ENCODE measurements at regions not wholly inside any gene's neighbourhood (a gene's known extent, or its start where the extent isn't known, plus 50 kb on each side); places are given as distances from the start of the nearest gene placed in this dataset.
"Not testable (repeated sequence)": the region's sequence is repeated elsewhere in the genome, so short reads cannot be mapped to it uniquely, and the experiment has no call there.

DNA sequence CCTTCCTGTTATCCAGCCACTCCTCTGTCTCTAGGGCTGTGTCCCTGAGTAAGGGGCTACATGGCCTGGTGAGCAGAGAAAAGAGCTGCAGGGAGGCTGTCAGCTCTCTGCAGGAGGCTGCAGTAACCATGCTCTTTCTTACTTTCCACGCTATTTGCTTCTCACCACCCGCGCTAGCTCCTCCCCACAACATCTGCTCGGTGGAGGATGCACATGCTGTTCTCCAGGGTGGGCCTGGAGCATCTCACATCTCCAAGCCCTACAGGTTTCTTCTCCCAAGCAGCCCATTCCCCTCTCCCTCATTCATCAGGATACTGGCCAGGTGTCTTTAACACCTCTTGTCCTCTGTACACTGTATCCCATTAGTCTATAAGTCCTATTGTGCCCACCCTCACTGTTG, 103.8 kb downstream of the IER5 start:
- no peaks in the 10 kb centered on the region for H3K9me3 Mint-ChIP-seq
- no peak overlapping the region for H3K4me3 Mint-ChIP-seq
- peaks cover 6% of the 10 kb centered on the region for H3K4me1 Mint-ChIP-seq (ENCODE audit: low read depth)
- H3K27me3 Mint-ChIP-seq = peaks cover 21% of the 10 kb centered on the region
- intact Hi-C loops (cut with micrococcal nuclease) = no loop called here
- H3K27ac Mint-ChIP-seq = no peak overlapping the region
- H3K36me3 Mint-ChIP-seq (ENCODE audit: low read depth) = no peaks in the 10 kb centered on the region

DNA sequence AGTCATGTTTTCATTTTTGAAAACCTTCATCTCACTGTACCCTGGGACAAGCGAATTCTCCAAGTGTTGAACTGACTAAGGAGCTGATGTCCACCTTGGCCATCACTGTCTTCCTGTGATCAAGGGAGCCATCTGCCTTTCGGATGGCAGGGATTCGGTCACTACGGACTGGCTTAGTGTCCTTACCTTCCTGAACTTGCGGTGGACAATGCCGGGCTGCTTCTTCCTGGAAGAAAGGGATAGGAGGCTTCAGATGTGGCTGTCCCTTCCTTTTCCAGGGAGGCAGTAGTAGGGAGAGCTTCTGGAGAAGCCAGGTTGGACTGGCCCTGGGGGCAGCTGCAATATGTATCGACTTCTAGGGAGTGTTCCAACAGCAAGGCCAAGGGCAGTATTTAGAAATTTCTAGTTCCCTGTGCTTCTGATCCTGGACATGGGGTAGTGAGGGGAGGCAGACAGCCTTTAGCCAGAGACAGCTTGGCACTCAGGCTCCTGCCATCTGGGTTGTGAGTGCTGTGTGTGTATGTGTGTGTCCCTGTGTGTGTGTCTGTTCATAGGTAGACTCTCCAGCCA, 114.6 kb downstream of the IER5 start:
- no peak overlapping the region for H3K4me3 Mint-ChIP-seq
- H3K4me1 Mint-ChIP-seq (ENCODE audit: low read depth) = no peaks in the 10 kb centered on the region
- H3K27me3 Mint-ChIP-seq = peaks cover 13% of the 10 kb centered on the region
- no peaks in the 10 kb centered on the region for H3K36me3 Mint-ChIP-seq (ENCODE audit: low read depth)
- intact Hi-C loops (cut with micrococcal nuclease) = no loop called here
- no peaks in the 10 kb centered on the region for H3K9me3 Mint-ChIP-seq
- H3K27ac Mint-ChIP-seq = no peak overlapping the region

DNA sequence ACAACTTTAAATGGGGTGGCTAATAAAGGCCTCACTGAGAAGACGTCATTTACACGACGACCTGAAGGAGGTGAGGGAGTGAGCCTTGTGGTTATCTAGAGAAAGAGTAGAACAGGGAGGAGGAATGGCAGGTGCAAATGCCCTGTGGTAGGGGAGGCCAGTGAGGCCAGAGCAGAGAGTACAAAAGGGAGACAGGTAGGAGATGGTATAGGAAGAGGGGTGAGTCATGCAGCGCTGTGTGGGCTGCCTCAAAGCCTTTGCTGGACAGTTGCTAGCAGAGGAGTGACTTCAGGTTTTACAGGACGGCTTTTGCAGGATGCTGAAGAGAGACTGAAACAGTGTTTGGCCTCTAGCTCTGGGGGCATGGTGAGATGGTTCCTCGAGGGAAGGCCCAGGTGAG, 116.0 kb downstream of the IER5 start:
- Mint-ChIP-seq H3K4me3 (no peak overlapping the region), H3K9me3 (no peaks in the 10 kb centered on the region), H3K27me3 (peaks cover 8% of the 10 kb centered on the region), H3K4me1 (ENCODE audit: low read depth) (no peaks in the 10 kb centered on the region), H3K27ac (no peak overlapping the region), H3K36me3 (ENCODE audit: low read depth) (no peaks in the 10 kb centered on the region)
- intact Hi-C loops (cut with micrococcal nuclease) = no loop called here

DNA sequence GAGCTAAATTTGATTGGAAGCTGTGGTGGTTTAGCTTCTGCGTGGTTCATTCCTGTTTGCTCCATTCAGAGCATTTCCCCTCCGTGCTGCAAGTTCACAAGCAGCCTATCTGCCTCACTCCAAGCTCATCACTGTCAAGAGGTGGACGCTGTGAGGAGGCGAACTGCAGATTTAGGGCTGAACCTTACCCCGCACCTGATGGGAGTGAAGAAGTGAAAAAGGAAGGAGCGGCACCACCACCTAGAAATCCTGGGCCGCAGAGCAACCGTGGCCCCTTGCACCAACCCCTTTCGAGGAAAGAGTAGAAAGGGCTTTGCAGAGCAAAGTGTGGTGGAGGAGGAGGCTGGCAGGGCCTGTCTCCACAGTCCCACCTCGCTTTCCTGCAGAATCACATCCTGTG, 117.4 kb downstream of the IER5 start:
- Mint-ChIP-seq H3K4me3 (no peak overlapping the region), H3K27ac (no peak overlapping the region), H3K27me3 (peaks cover 4% of the 10 kb centered on the region), H3K4me1 (ENCODE audit: low read depth) (no peaks in the 10 kb centered on the region), H3K36me3 (ENCODE audit: low read depth) (no peaks in the 10 kb centered on the region), H3K9me3 (no peaks in the 10 kb centered on the region)
- intact Hi-C loops (cut with micrococcal nuclease) = no loop called here

DNA sequence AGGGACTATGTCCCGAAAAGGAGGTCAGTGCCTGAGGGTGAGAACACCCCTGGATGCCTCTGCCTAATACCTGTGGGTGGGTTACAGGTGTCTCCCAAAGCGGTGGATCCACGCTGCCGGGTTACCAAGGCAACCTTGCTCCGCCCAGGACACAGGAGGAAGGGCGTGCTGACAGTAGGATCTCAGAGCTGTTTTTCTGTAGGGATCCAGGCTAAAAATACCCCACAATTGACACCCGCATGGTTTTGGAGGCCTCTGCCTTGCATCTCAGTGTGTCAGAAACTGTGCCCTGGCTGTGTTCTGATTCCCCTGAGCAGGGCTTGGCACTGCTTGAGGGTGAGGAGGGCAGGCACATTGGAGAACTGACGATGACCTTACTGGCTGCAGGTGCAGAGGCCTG, 118.0 kb downstream of the IER5 start:
- H3K4me1 Mint-ChIP-seq (ENCODE audit: low read depth) = no peaks in the 10 kb centered on the region
- H3K27ac Mint-ChIP-seq = no peak overlapping the region
- H3K9me3 Mint-ChIP-seq = no peaks in the 10 kb centered on the region
- peaks cover 6% of the 10 kb centered on the region for H3K27me3 Mint-ChIP-seq
- H3K4me3 Mint-ChIP-seq = no peak overlapping the region
- no peaks in the 10 kb centered on the region for H3K36me3 Mint-ChIP-seq (ENCODE audit: low read depth)
- intact Hi-C loops (cut with micrococcal nuclease) = no loop called here

DNA sequence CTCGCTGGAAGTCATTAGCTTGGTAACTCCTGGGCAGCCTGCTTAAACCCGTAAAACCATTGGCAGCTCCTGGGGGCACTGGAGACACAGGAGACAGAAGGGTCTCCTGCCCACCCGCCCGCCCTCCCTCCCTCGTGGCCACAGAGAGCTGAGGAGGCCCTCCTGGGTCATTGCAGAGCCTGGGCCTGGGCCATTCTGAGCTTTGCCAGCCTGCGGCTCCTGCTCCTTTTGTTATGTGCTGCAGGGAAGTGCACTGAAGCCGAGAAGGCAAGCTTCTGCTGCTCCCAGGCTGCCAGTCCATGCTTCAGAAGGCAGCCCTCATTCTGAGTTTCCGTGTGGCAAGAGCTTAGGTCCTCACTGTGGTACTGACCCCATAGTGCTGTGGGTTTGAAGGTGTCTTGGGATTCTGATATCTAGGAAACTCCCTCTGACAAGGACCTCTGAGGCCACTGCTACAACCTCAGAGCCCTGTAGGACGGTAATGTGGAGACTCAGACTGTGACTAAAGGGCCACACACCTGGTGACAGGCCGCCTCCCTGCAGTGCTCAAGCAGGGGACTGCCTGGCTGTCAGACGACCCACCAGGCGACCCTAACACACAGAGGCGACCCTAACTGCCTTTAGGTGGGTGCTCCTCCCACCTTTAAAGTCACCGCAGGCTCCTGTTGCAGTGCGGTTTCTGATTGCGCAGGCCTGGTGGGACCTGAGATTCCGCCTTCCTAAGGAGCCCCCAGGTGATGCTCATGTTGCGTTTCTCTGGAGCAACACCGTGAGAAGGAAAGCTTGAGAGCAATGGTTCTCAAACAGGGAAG, 118.7 kb downstream of the IER5 start:
- no peaks in the 10 kb centered on the region for H3K4me1 Mint-ChIP-seq (ENCODE audit: low read depth)
- intact Hi-C loops (cut with micrococcal nuclease) = no loop called here
- peaks cover 6% of the 10 kb centered on the region for H3K27me3 Mint-ChIP-seq
- H3K9me3 Mint-ChIP-seq = no peaks in the 10 kb centered on the region
- no peaks in the 10 kb centered on the region for H3K36me3 Mint-ChIP-seq (ENCODE audit: low read depth)
- no peak overlapping the region for H3K27ac Mint-ChIP-seq
- H3K4me3 Mint-ChIP-seq = no peak overlapping the region

DNA sequence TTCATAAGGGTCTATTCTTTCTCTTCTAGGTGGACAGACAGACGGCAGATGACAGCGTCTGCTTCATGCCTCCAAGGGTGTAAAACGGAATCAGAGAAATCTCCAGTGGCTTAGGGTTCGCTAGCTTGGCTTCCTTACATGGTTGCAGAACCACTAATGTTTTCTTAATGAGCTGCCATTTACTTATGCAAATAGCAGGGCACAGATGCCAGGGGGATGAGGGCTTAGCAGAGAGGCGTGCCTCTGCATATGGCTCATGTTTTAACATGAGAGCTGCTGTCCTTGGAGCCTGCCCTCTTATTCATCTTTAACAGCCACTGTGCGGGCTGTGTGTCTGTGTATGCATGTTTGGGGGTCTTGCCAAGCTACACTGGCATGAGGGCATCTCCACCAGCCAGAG, 119.6 kb downstream of the IER5 start:
- intact Hi-C loops (cut with micrococcal nuclease) = no loop called here
- no peaks in the 10 kb centered on the region for H3K36me3 Mint-ChIP-seq (ENCODE audit: low read depth)

DNA sequence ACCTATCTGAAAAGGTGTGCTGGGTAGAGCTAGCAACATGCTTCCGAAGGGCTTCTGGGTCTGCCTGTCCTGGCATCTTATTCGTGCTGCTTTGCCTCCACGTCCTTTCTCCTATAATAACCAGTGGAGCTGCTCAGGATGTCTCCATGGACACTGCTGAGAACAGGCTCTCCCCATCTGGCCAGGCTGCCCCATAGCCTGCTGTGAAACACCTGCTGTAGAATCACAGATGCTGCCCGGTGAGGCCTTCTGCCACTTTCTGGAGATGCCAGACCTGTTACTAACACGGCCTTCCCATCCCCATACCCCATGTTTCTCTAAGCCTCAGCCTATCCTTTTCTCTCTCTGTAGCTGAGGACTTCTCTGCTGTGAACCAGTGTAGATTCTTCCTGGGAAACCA, 120.5 kb downstream of the IER5 start:
- Mint-ChIP-seq H3K4me1 (ENCODE audit: low read depth) (no peaks in the 10 kb centered on the region), H3K4me3 (no peak overlapping the region), H3K36me3 (ENCODE audit: low read depth) (no peaks in the 10 kb centered on the region), H3K27me3 (peaks cover 5% of the 10 kb centered on the region), H3K9me3 (no peaks in the 10 kb centered on the region), H3K27ac (no peak overlapping the region)
- intact Hi-C loops (cut with micrococcal nuclease) = no loop called here

More for the DNA sequence above, 119.6 kb downstream of the IER5 start:
- Mint-ChIP-seq H3K27ac (no peak overlapping the region), H3K4me3 (no peak overlapping the region), H3K4me1 (ENCODE audit: low read depth) (no peaks in the 10 kb centered on the region), H3K9me3 (no peaks in the 10 kb centered on the region), H3K27me3 (peaks cover 9% of the 10 kb centered on the region)

DNA sequence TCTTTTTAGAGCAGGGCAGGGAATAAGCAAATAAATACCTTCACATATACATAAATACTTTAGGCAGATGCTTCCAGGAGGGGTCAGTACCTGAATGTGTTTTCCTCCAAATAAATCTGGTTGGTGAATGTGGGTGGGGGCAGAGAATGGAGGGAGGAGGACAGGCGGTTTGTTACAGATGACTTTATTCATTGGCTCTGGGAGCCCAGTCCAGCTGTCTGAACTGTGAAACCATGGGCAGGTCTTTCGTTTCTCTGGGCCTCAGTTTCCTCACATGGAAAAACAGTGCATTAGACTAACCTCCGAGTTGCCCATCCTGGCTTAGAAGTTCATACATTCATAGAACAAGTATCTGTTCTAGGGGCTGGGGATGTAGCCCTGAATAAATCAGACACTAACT, 124.6 kb downstream of the IER5 start:
- Mint-ChIP-seq H3K27me3 (peaks cover 8% of the 10 kb centered on the region), H3K4me3 (no peak overlapping the region), H3K4me1 (ENCODE audit: low read depth) (no peaks in the 10 kb centered on the region), H3K36me3 (ENCODE audit: low read depth) (no peaks in the 10 kb centered on the region), H3K9me3 (no peaks in the 10 kb centered on the region), H3K27ac (no peak overlapping the region)
- intact Hi-C loops (cut with micrococcal nuclease) = no loop called here

DNA sequence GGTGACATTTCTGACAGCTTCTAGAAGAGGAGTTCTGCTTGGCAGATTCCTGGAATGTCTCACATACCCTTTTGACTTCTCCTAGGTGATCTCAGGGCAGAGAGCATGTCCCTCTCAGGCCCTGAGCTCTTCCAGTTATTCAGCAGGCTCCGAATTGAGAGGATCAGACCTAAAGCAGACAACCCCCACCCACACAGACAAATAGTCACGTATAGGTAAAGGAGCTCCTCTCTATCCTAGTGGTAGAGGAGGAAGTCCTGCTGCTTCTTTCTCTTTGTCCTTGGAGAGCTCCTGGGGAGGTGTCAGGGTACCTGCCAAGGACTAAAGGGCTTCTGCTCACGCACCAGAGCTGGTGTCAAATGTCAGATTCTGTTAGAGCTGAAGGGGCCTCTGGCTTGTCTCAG, 128.1 kb downstream of the IER5 start:
- Mint-ChIP-seq H3K27me3 (peaks cover 7% of the 10 kb centered on the region), H3K4me3 (no peak overlapping the region), H3K4me1 (ENCODE audit: low read depth) (no peaks in the 10 kb centered on the region), H3K9me3 (no peaks in the 10 kb centered on the region), H3K36me3 (ENCODE audit: low read depth) (no peaks in the 10 kb centered on the region), H3K27ac (no peak overlapping the region)
- intact Hi-C loops (cut with micrococcal nuclease) = no loop called here

DNA sequence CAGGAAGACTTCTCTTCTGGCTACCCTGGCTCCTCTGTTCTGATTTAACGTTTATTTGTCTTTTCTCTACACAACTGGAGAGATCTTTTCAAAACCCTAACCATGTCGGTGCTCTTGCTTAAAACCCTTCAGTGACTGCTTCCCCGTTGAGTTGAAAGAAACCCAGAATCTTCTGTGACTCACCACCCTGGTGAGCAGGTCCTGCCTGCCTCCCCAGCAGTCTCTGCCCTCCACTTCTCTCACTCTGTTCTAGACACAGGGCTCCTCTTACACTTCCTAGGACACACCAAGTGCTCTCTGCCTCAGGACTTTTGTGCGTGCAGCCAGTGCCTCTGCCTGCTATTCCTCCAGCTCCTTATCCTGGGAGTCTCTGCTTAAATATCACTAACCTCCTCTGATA, 131.4 kb downstream of the IER5 start:
- H3K9me3 Mint-ChIP-seq = no peaks in the 10 kb centered on the region
- H3K27ac Mint-ChIP-seq = no peak overlapping the region
- no peaks in the 10 kb centered on the region for H3K4me1 Mint-ChIP-seq (ENCODE audit: low read depth)
- no peak overlapping the region for H3K4me3 Mint-ChIP-seq
- H3K36me3 Mint-ChIP-seq (ENCODE audit: low read depth) = no peaks in the 10 kb centered on the region
- H3K27me3 Mint-ChIP-seq = peaks cover 2% of the 10 kb centered on the region
- intact Hi-C loops (cut with micrococcal nuclease) = no loop called here

DNA sequence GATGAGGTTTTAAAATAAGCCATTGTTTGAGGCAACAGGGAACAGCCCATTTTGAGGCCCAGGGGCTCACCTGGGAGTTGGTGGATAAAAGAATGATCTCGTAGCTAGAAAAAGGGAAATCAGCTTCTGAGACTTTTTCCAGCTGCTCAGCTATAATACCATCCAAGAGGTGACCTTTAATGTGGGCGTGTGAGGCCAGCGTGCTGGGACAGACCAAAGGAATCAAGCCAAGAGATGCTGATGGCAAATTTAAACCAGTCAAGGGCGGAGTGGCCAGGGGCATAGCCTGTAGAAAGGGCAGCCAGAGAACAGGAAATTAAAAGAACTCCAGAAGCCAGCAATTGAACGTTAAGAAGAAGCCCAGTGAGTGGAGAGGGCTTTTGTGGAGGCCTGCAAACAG, 132.6 kb downstream of the IER5 start:
- Mint-ChIP-seq H3K4me1 (ENCODE audit: low read depth) (no peaks in the 10 kb centered on the region), H3K27ac (no peak overlapping the region), H3K9me3 (no peaks in the 10 kb centered on the region), H3K27me3 (peaks cover 2% of the 10 kb centered on the region), H3K4me3 (no peak overlapping the region), H3K36me3 (ENCODE audit: low read depth) (no peaks in the 10 kb centered on the region)
- intact Hi-C loops (cut with micrococcal nuclease) = no loop called here

DNA sequence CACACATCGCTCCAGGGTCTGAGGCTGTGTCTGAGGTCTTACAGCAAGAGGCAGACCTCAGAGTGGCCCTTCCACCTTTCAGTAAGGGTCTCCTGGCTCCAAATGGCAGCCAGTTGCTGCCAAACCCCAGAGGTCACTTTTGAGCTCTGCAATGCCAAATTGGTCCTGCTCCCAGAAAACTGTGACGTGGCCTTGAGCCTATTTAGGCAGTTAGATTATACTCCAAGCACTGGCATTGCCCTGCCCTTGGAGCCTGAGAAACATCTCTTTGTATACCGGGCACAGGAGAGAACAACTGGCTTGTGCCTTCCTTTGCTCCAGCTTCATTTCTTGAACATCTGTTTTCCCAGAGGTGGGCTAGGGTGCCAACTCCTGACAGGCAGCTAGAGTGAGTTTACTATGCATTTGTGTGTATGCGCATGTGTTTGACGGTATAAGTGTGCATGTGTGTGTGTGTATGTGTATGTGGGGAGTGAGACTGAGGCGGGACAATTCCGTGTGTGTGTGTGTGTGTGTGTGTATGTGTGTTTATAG, 134.5 kb downstream of the IER5 start:
- Mint-ChIP-seq H3K9me3 (peaks cover 9% of the 10 kb centered on the region), H3K27me3 (no peaks in the 10 kb centered on the region), H3K36me3 (ENCODE audit: low read depth) (no peaks in the 10 kb centered on the region), H3K27ac (no peak overlapping the region), H3K4me1 (ENCODE audit: low read depth) (no peaks in the 10 kb centered on the region), H3K4me3 (no peak overlapping the region)
- intact Hi-C loops (cut with micrococcal nuclease) = no loop called here

DNA sequence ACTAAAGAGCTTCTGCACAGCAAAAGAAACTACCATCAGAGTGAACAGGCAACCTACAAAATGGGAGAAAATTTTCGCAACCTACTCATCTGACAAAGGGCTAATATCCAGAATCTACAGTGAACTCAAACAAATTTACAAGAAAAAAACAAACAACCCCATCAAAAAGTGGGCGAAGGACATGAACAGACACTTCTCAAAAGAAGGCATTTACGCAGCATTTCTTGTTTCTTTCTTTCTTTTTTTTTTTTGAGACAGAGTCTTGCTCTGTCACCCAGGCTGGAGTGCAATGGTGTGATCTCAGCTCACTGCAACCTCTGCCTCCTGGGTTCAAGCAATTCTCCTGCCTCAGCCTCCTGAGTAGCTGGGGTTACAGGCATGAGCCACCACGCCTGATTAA, 138.2 kb downstream of the IER5 start:
- H3K36me3 Mint-ChIP-seq (ENCODE audit: low read depth); H3K4me3 Mint-ChIP-seq; H3K4me1 Mint-ChIP-seq (ENCODE audit: low read depth); intact Hi-C loops (cut with micrococcal nuclease); H3K9me3 Mint-ChIP-seq; H3K27ac Mint-ChIP-seq; H3K27me3 Mint-ChIP-seq: not testable (repeated sequence)

DNA sequence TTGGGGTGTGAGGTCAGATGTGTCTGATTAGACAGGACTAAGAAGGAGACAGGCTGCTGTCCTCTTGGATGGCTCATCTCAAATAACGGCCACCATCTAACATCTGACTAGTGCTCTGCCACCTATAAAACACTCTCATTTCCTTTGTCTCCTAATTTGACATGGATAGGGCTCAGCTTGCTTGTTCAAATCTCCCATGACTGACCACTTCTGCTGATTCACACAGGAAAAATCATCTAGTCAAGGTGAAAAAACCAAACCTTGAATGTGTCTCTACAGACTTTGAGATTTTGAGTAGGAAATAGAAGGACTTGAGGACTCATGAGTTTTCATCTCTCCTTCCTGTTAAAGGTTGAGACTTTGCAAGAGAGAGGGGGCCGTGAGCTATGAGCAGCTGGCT, 150.6 kb downstream of the IER5 start:
- no peaks in the 10 kb centered on the region for H3K36me3 Mint-ChIP-seq (ENCODE audit: low read depth)
- peaks cover 1% of the 10 kb centered on the region for H3K27me3 Mint-ChIP-seq
- H3K9me3 Mint-ChIP-seq = peaks cover 8% of the 10 kb centered on the region
- H3K4me3 Mint-ChIP-seq = no peak overlapping the region
- no peak overlapping the region for H3K27ac Mint-ChIP-seq
- no peaks in the 10 kb centered on the region for H3K4me1 Mint-ChIP-seq (ENCODE audit: low read depth)
- intact Hi-C loops (cut with micrococcal nuclease) = no loop called here
